ENCODE measurements at regions not wholly inside any gene's neighbourhood (a gene's known extent, or its start where the extent isn't known, plus 50 kb on each side); places are given as distances from the start of the nearest gene placed in this dataset.

- H3K4me3 ChIP-seq (ENCODE audit: low read length in 2 of 2), result no peak overlapping the region
- no peaks in the 10 kb centered on the region for H3K4me1 ChIP-seq (ENCODE audit: control insufficient read depth, insufficient read depth, low read length)
- no peak overlapping the region for H3K9ac ChIP-seq (ENCODE audit: low read length in 2 of 2)
- H3K36me3 ChIP-seq (ENCODE audit: control insufficient read depth in 2 of 2, insufficient read depth in 2 of 2, low read length in 2 of 2), result no peaks in the 10 kb centered on the region
- H3K9me3 ChIP-seq (ENCODE audit: control insufficient read depth in 2 of 2, low read length in 2 of 2), result peaks cover 0 to 7% of the 10 kb centered on the region in 2 donors
- peaks cover 0 to 11% of the 10 kb centered on the region in 2 donors for H3K27me3 ChIP-seq (ENCODE audit: control insufficient read depth in 1 of 2, insufficient read depth in 2 of 2, low read length in 2 of 2)
- H3K27ac ChIP-seq (ENCODE audit: low read length), result no peak overlapping the region
Measured at GRCh38 chr15:77684341-77685081, 51.8 kb upstream of the LINGO1 start.

- H3K27me3 ChIP-seq (ENCODE audit: control insufficient read depth in 1 of 2, insufficient read depth in 2 of 2, low read length in 2 of 2), result peaks cover 0 to 11% of the 10 kb centered on the region in 2 donors
- no peak overlapping the region for H3K4me3 ChIP-seq (ENCODE audit: low read length in 2 of 2)
- no peaks in the 10 kb centered on the region for H3K4me1 ChIP-seq (ENCODE audit: control insufficient read depth, insufficient read depth, low read length)
- no peak overlapping the region for H3K27ac ChIP-seq (ENCODE audit: low read length)
- H3K36me3 ChIP-seq (ENCODE audit: control insufficient read depth in 2 of 2, insufficient read depth in 2 of 2, low read length in 2 of 2), result no peaks in the 10 kb centered on the region
- no peak overlapping the region for H3K9ac ChIP-seq (ENCODE audit: low read length in 2 of 2)
- H3K9me3 ChIP-seq (ENCODE audit: control insufficient read depth in 2 of 2, low read length in 2 of 2), result peaks cover 0 to 7% of the 10 kb centered on the region in 2 donors
Measured at GRCh38 chr15:77682564-77682963, 49.9 kb upstream of the LINGO1 start.
